ENCODE measurements at regions not wholly inside any gene's neighbourhood (a gene's known extent, or its start where the extent isn't known, plus 50 kb on each side); places are given as distances from the start of the nearest gene placed in this dataset.

DNA sequence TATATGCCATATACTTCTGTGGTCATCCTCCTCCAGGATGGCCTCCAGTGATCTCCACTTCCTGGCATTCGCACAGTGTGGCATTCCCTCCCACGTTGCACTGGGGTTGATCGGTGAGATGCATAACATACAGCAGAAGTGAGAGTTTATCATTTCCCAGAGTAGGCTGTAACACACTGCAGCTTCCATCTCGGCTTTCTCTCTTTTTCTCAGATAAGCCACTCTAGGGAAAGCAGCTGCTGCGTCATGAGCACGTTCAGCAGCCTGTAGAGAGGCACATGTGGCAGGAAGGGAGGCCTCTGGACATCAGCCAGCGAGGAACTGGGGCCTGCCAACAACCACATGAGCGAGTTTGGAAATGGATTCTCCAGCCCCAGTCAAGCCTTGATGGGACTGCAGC, 807.1 kb downstream of the DIAPH3 start (continued):
- TF ChIP-seq, protein P1, sequence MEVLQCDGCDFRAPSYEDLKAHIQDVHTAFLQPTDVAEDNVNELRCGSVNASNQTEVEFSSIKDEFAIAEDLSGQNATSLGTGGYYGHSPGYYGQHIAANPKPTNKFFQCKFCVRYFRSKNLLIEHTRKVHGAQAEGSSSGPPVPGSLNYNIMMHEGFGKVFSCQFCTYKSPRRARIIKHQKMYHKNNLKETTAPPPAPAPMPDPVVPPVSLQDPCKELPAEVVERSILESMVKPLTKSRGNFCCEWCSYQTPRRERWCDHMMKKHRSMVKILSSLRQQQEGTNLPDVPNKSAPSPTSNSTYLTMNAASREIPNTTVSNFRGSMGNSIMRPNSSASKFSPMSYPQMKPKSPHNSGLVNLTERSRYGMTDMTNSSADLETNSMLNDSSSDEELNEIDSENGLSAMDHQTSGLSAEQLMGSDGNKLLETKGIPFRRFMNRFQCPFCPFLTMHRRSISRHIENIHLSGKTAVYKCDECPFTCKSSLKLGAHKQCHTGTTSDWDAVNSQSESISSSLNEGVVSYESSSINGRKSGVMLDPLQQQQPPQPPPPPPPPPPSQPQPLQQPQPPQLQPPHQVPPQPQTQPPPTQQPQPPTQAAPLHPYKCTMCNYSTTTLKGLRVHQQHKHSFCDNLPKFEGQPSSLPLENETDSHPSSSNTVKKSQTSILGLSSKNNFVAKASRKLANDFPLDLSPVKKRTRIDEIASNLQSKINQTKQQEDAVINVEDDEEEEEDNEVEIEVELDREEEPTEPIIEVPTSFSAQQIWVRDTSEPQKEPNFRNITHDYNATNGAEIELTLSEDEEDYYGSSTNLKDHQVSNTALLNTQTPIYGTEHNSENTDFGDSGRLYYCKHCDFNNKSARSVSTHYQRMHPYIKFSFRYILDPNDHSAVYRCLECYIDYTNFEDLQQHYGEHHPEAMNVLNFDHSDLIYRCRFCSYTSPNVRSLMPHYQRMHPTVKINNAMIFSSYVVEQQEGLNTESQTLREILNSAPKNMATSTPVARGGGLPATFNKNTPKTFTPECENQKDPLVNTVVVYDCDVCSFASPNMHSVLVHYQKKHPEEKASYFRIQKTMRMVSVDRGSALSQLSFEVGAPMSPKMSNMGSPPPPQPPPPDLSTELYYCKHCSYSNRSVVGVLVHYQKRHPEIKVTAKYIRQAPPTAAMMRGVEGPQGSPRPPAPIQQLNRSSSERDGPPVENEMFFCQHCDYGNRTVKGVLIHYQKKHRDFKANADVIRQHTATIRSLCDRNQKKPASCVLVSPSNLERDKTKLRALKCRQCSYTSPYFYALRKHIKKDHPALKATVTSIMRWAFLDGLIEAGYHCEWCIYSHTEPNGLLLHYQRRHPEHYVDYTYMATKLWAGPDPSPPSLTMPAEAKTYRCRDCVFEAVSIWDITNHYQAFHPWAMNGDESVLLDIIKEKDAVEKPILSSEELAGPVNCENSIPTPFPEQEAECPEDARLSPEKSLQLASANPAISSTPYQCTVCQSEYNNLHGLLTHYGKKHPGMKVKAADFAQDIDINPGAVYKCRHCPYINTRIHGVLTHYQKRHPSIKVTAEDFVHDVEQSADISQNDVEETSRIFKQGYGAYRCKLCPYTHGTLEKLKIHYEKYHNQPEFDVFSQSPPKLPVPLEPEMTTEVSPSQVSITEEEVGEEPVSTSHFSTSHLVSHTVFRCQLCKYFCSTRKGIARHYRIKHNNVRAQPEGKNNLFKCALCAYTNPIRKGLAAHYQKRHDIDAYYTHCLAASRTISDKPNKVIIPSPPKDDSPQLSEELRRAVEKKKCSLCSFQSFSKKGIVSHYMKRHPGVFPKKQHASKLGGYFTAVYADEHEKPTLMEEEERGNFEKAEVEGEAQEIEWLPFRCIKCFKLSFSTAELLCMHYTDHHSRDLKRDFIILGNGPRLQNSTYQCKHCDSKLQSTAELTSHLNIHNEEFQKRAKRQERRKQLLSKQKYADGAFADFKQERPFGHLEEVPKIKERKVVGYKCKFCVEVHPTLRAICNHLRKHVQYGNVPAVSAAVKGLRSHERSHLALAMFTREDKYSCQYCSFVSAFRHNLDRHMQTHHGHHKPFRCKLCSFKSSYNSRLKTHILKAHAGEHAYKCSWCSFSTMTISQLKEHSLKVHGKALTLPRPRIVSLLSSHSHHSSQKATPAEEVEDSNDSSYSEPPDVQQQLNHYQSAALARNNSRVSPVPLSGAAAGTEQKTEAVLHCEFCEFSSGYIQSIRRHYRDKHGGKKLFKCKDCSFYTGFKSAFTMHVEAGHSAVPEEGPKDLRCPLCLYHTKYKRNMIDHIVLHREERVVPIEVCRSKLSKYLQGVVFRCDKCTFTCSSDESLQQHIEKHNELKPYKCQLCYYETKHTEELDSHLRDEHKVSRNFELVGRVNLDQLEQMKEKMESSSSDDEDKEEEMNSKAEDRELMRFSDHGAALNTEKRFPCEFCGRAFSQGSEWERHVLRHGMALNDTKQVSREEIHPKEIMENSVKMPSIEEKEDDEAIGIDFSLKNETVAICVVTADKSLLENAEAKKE (CRISPR knock-in tag; IDR thresholded peaks at IDR 0.05), result no peak
- TF ChIP-seq EZH2 (IDR thresholded peaks at IDR 0.05; ENCODE audit: low read depth, unreplicated experiment) (no peak), STAT1 (IDR thresholded peaks at IDR 0.05; ENCODE audit: unreplicated experiment) (no peak), NANOG (IDR thresholded peaks at IDR 0.05; ENCODE audit: borderline replicate concordance) (no peak), POLR2AphosphoS5 (IDR thresholded peaks at IDR 0.05; ENCODE audit: low read depth) (no peak), ZNF114 (CRISPR knock-in tag; IDR thresholded peaks at IDR 0.05) (no peak), CREB1 (CRISPR knock-in tag; IDR thresholded peaks at IDR 0.05; ENCODE audit: low read depth) (no peak)
- TF ChIP-seq, protein P2, sequence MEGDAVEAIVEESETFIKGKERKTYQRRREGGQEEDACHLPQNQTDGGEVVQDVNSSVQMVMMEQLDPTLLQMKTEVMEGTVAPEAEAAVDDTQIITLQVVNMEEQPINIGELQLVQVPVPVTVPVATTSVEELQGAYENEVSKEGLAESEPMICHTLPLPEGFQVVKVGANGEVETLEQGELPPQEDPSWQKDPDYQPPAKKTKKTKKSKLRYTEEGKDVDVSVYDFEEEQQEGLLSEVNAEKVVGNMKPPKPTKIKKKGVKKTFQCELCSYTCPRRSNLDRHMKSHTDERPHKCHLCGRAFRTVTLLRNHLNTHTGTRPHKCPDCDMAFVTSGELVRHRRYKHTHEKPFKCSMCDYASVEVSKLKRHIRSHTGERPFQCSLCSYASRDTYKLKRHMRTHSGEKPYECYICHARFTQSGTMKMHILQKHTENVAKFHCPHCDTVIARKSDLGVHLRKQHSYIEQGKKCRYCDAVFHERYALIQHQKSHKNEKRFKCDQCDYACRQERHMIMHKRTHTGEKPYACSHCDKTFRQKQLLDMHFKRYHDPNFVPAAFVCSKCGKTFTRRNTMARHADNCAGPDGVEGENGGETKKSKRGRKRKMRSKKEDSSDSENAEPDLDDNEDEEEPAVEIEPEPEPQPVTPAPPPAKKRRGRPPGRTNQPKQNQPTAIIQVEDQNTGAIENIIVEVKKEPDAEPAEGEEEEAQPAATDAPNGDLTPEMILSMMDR (conservative IDR thresholded peaks at IDR 0.05; ENCODE audit: low read depth in 2 of 2), result no peak

DNA sequence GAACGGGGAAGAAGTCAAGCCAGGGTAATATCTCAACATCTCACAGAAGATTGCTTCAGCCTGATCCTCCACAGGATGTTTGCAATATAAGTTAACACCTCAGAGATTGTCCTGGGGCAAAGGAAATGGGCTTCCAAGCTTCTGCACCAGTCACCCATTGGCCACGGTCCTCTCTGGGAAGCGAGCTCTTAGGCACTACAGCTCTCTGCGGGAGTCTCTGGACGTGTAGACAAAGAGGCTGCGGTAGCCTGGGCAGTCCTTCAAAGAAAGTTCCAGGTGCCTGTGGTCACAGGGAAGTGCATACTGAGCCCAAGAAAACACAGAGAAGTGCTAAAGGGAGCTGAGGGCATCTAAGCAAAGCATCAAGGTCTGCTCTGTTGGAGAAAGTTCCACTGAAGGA, 805.7 kb downstream of the DIAPH3 start:
- Mint-ChIP-seq H3K4me1 (peaks cover 8% of the 10 kb centered on the region), H3K4me3 (no peak overlapping the region), H3K27me3 (ENCODE audit: insufficient read depth, low read depth, poor library complexity) (peaks cover 1% of the 10 kb centered on the region), H3K9me3 (no peaks in the 10 kb centered on the region), H3K36me3 (ENCODE audit: low read depth) (no peaks in the 10 kb centered on the region), H3K27ac (no peak overlapping the region)
- ATAC-seq (no peak), DNase-seq (ENCODE audit: low spot score) (no peak)
- no peak overlapping the region for H3K27ac ChIP-seq (ENCODE audit: low read depth)
- peaks cover 6% of the 10 kb centered on the region for H3K9me2 ChIP-seq (ENCODE audit: insufficient read depth)
- no peaks in the 10 kb centered on the region for H3K36me3 ChIP-seq (ENCODE audit: insufficient read depth)
- no peaks in the 10 kb centered on the region for H3K4me1 ChIP-seq (ENCODE audit: insufficient read depth)
- H3K27me3 ChIP-seq (ENCODE audit: insufficient read depth), result no peaks in the 10 kb centered on the region
- no peaks in the 10 kb centered on the region for H3K79me2 ChIP-seq (replicated peaks; ENCODE audit: insufficient read depth)
- TF ChIP-seq, protein P1 (CRISPR knock-in tag; IDR thresholded peaks at IDR 0.05), result no peak
- no peak for TF ChIP-seq EZH2phosphoT487 (IDR thresholded peaks at IDR 0.05; ENCODE audit: unreplicated experiment)
- no peak for TF ChIP-seq ZNF114 (CRISPR knock-in tag; IDR thresholded peaks at IDR 0.05)
- H3K4me3 ChIP-seq, result no peak overlapping the region
- no peaks in the 10 kb centered on the region for H3F3A ChIP-seq (replicated peaks; ENCODE audit: low read depth)
- no peaks in the 10 kb centered on the region for H4K20me1 ChIP-seq (replicated peaks; ENCODE audit: insufficient read depth)
- H3K4me2 ChIP-seq, result no peak overlapping the region
- H2AFZ ChIP-seq, result 0 out of 2 replicates have a peak overlapping the region, but pooled peaks have one; percentile 6

Data from GM23338 (cell line).